GM12878 (cell line): ENCODE measurements at regions not wholly inside any gene's neighbourhood (a gene's known extent, or its start where the extent isn't known, plus 50 kb on each side); places are given as distances from the start of the nearest gene placed in this dataset.
"Not testable (repeated sequence)": the region's sequence is repeated elsewhere in the genome, so short reads cannot be mapped to it uniquely, and the experiment has no call there.

Experiments used
- ATF3 ChIP-seq: IDR thresholded peaks from 2 replicates; pipeline ENCODE4 v1.6.1; 2011; ENCODE audit warnings: low read depth, mild to moderate bottlenecking, low read length, moderate library complexity, borderline replicate concordance; ENCODE audit errors: extremely low read depth
- BHLHE40 ChIP-seq, 2 experiments: fragments of 450-650 bp in 1 of 2; IDR thresholded peaks; 2 replicates each; pipeline ENCODE4 v1.6.1; 2011 to 2017; ENCODE audit warnings: low read depth in 2 of 2, borderline replicate concordance in 1 of 2, improper control_type of control experiment in 1 of 2, low read length in 1 of 2, mild to moderate bottlenecking in 1 of 2
- CEBPB ChIP-seq, 2 experiments: fragments of 150-350 bp in 1 of 2; IDR thresholded peaks; 2 replicates each; pipeline ENCODE4 v1.6.1; 2012 to 2014; ENCODE audit warnings: low read depth in 2 of 2, low read length in 2 of 2, borderline replicate concordance in 1 of 2, inconsistent platforms in 1 of 2
- CREM ChIP-seq: IDR thresholded peaks from 2 replicates; pipeline ENCODE4 v1.6.1; 2014; ENCODE audit warnings: antibody characterized with exemption, low read depth
- CTCF ChIP-seq, 3 experiments: IDR thresholded peaks in 2 of 3; conservative IDR thresholded peaks in 1 of 3; 2 replicates each; pipeline ENCODE4 v1.5.1; 2011; ENCODE audit warnings: low read depth in 3 of 3, low read length in 3 of 3, mild to moderate bottlenecking in 3 of 3, control low read depth in 2 of 3, moderate library complexity in 2 of 3, inconsistent platforms in 1 of 3, mixed read lengths in 1 of 3; ENCODE audit not compliant: control insufficient read depth in 2 of 3, insufficient read depth in 1 of 3; ENCODE audit errors: extremely low read depth in 1 of 3
- HCFC1 ChIP-seq: fragments of 150-350 bp; IDR thresholded peaks from 2 replicates; pipeline ENCODE4 v1.6.1; 2014; ENCODE audit warnings: low read length
- MXI1 ChIP-seq: fragments of 150-350 bp; IDR thresholded peaks from 2 replicates; pipeline ENCODE4 v1.6.1; 2011; ENCODE audit warnings: low read depth, mild to moderate bottlenecking, inconsistent platforms, low read length, improper control_type of control experiment
- NKRF ChIP-seq: fragments of 450-650 bp; conservative IDR thresholded peaks from 2 replicates; pipeline ENCODE4 v1.6.1; 2017; ENCODE audit warnings: mild to moderate bottlenecking, moderate library complexity
- PRDM15 ChIP-seq: fragments of 450-650 bp; formaldehyde crosslinking; IDR thresholded peaks from 2 replicates; pipeline ENCODE4 v1.4.0; 2020; ENCODE audit warnings: mild to moderate bottlenecking, moderate library complexity
- YY1 ChIP-seq: IDR thresholded peaks from 2 replicates; pipeline ENCODE4 v1.6.1; 2011; ENCODE audit warnings: low read depth, mild to moderate bottlenecking, low read length

- not testable (repeated sequence) for TF ChIP-seq CTCF (IDR thresholded peaks at IDR 0.05 in 2 of 3, conservative IDR thresholded peaks at IDR 0.05 in 1 of 3; ENCODE audit: control insufficient read depth in 2 of 3, extremely low read depth in 1 of 3, insufficient read depth in 1 of 3, low read depth in 3 of 3, low read length in 3 of 3); HCFC1; PRDM15 (CRISPR knock-in tag); NKRF; BHLHE40 (IDR thresholded peaks at IDR 0.05; ENCODE audit: borderline replicate concordance in 1 of 2, low read depth in 2 of 2, low read length in 1 of 2); CREM; YY1; MXI1; ATF3; CEBPB (IDR thresholded peaks at IDR 0.05; ENCODE audit: borderline replicate concordance in 1 of 2, low read depth in 2 of 2, low read length in 2 of 2)
Measured at GRCh38 chr12:46617737-46618136, 208.1 kb downstream of the SLC38A4 start.
